ENCODE measurements at regions not wholly inside any gene's neighbourhood (a gene's known extent, or its start where the extent isn't known, plus 50 kb on each side); places are given as distances from the start of the nearest gene placed in this dataset.
A peak's percentile ranks its signal among the peaks of the same experiment; 100 is the strongest.

GRCh38 chr2:38180754-38181153 lies 104.8 kb upstream of the CYP1B1 start:
- peak overlapping the region; percentile 65; the same call in 1 of the 2 replicates for H3K27ac ChIP-seq
- no peak for TF ChIP-seq CTCF (conservative IDR thresholded peaks at IDR 0.05)

DNA sequence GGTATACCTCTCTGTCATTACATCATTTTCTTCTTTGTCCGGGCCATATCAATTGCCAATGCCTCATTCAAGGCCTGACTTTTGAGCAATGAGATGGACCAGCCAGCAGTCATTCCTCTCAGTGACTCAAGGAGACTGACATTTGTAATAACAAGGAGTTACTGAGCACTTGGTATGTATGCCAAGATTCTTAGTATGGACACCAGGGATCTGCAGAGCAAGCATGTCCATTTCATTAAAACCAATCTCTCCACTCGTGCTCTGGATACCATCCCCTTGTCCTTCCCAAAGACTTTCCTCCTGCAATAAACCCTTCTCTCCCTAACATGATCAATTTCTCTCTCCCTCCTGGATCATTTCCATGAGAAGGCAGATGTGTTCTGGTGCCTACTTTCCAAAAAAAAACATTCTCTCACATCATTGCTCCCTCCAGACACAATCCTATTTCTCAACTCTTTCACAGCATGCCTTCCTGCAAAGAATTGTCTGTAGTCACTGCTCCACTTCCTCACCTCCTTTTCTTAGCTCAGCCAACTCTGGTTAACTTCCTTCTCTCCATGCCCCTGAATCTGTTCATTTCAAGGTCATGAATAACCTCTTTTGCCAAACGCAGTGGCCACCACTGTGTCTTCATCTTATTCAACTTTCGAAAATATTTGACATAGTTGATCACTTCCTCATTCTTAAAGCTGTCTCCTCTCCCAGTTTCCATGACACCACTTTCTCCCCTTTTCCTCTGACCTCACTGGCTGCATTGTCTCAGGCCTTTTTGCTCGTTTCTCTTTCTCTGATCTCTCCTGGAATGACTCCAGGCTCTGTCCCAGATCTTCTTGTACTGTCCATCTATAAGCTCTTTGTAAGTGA lies 102.8 kb upstream of the CYP1B1 start:
- H3K27ac ChIP-seq = no peak overlapping the region
- TF ChIP-seq CTCF (conservative IDR thresholded peaks at IDR 0.05) = no peak

GRCh38 chr2:38178119-38178518 lies 102.2 kb upstream of the CYP1B1 start:
- no peak overlapping the region for H3K27ac ChIP-seq
- no peak for TF ChIP-seq CTCF (conservative IDR thresholded peaks at IDR 0.05)

DNA sequence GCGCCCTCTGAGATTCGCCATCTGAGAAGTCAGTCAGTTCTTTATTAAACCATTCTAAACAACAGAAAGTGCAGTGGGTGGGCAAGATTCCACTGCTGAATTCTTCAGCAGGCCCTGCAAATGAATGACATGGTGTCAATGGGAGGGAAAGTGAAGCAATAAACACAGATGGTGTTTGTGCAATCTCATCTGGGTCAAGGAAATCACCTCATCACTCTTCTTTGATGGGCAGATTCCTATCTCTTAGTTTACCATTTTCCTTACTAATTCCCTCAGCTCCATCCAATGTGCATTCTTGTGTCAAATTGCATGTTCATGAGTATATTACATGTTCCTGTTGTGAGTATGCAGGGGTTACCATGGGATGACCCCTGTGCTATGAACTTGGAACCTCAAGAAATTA lies 100.7 kb upstream of the CYP1B1 start:
- no peak overlapping the region for H3K27ac ChIP-seq
- no peak for TF ChIP-seq CTCF (conservative IDR thresholded peaks at IDR 0.05)

DNA sequence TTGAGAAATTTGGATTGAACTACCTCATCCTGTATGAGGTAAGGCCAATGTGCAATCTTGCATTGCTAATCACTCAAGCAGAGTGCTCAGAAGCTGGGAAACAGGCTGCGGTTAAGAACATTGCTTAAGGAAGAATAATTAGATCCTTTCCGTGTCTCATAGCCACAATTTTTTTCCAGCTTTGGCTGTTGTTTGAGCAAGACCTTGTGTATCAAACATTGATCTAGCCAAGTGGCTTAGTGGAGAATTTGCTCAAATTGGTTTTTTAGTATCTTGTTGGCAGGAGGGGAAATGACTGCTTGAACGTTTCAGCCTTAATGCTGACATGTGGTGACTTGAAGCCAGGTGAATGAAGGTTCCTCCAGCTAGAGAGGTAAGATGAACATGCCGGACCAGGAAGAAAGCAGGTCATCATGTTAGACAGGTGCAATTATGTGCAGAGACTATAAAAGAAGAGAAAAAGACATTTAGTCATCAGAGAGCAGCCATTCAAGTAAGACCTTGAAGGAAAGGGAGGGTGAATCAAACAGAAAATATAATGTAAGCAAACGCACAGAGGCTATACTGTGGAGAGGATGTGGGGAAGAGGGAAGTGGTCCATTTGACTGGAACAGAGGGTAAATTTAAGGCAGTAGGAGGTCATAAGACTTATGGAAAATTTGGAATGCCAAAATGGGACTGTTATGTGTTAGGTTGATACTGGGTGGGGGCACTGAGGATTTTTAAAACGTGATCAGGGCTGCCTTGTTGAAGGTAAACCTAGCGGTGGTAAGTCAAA lies 98.9 kb upstream of the CYP1B1 start:
- no peak for TF ChIP-seq CTCF (conservative IDR thresholded peaks at IDR 0.05)
- H3K27ac ChIP-seq = no peak overlapping the region

DNA sequence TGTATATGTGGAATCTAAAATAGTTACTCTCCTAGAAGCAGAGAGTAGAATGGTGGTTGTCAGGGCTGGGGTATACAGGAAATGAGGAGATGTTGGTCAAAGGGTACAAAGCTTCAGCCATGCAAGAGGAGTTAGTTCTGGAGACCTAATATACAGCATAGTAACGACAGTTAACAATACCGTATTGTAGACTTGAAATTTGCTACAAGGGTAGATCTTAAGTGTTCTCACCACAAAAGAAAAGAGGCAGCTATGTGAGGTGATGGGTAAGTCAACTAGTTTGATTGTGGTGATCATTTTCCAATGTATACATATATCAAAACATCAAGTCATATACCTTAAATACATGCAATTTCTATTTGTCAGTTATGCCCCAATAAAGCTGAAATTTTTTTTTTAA lies 98.2 kb upstream of the CYP1B1 start:
- H3K27ac ChIP-seq = no peak overlapping the region
- no peak for TF ChIP-seq CTCF (conservative IDR thresholded peaks at IDR 0.05)

- H3K27ac ChIP-seq = no peak overlapping the region
- TF ChIP-seq CTCF (conservative IDR thresholded peaks at IDR 0.05) = no peak
These were observed 97.7 kb upstream of the CYP1B1 start for GRCh38 chr2:38173683-38174082.

Measured in VCaP (cell line).